GM19397 (cell line): ENCODE measurements at regions not wholly inside any gene's neighbourhood (a gene's known extent, or its start where the extent isn't known, plus 50 kb on each side); places are given as distances from the start of the nearest gene placed in this dataset.
"Not testable (repeated sequence)": the region's sequence is repeated elsewhere in the genome, so short reads cannot be mapped to it uniquely, and the experiment has no call there.

Experiments
- ATAC-seq: cut with Tn5 transposase; IDR thresholded peaks from one replicate; pipeline ENCODE4 v1.9.1; 2021; ENCODE audit warnings: mild to moderate bottlenecking, moderate library complexity; ENCODE audit not compliant: unreplicated experiment

GRCh38 chr5:17816944-17817343, 182.7 kb downstream of the TAF11L14 start:
- ATAC-seq = no peak

GRCh38 chr5:17817990-17818389, 183.7 kb downstream of the TAF11L14 start:
- no peak for ATAC-seq

GRCh38 chr5:17819783-17820182, 185.5 kb downstream of the TAF11L14 start:
- no peak for ATAC-seq

DNA sequence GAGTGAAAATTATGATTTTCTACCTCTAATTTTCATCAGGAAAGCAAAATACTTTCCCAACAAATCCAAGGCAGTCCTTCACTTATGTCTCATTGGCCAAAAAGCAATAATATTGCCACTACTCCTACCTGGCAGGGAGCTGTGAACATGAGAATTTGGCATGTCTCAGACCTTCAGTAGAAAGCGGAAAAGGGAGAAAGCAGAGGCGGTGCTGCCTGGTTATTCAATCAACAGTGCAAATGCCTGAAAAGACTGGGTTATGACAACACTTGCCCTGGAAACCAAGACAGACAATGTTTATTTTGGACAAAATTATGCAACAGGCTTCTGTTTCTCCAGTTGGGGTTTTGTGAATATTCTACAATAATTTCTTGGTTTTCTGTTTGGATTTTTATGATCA, 194.4 kb downstream of the TAF11L14 start:
- no peak for ATAC-seq

DNA sequence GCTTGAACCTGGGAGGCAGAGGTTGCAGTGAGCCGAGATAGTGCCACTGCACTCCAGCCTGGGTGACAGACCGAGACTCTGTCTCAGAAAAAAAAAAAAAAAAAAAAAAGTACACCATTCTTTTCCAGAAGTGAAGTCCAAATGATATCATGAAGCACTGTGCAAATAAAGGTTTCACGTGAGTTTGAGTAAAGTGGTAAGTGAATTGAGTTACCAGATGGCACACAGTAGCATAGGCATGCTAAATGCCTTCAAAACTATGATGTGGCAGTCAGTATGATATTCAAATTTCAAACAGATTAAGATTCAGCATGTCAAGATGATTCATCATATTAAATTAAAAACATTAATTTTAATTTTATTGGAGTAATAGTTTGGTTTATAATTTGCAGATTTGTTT, 195.2 kb downstream of the TAF11L14 start:
- no peak for ATAC-seq

GRCh38 chr5:17831279-17831678, 197.0 kb downstream of the TAF11L14 start:
- no peak for ATAC-seq

DNA sequence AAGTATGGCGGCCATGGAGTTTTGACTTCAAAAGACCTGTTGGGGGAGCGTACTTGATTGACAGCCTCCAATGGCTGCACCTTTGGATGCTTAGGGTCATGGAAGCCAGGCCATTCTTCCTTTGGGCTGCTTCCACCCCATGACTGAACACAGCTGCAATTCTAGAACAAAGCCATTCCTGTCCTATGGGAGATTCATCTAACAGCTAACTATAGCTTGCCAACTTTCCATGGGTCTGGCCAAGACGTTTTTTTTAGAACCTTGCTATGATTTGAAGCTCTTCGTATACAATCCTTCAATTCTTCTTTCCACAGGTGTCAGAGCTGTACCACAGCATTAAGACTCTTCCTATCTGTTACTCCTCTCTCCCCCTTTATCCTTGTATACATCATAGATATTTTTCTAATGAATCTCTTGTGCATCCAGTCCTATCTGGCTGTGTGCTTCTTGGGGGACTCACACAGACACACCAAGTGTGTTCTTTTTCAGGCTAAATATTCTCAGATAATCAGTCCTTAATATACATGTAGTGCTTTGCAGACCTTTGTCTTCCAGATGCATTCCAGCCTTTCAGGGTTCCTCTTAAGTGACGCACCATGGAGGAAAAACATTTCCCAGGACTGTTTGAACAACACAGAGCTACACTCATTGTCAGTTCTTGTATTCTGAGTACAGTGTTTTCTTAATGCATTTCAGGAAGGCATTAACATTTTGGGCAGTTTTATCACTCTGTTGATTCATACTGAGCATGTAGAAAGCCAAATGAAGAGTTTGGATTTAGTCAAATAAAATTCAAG, 198.9 kb downstream of the TAF11L14 start:
- ATAC-seq = no peak

DNA sequence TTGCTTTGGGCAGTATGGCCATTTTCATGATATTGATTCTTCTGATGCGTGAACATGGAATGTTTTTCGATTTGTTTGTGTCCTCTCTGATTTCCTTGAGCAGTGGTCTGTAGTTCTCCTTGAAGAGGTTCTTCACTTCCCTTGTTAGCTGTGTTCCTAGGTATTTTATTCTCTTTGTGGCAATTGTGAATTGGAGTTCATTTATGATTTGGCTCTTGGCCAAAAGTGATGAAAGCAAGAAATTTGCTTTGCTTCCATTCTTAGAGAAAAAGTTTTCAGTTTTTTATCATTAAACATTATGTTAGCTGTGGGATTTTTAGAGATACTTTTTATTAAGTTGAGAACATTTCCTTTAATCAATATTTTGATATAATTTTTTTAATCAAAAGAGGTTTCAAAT, 203.5 kb downstream of the TAF11L14 start:
- ATAC-seq = no peak

DNA sequence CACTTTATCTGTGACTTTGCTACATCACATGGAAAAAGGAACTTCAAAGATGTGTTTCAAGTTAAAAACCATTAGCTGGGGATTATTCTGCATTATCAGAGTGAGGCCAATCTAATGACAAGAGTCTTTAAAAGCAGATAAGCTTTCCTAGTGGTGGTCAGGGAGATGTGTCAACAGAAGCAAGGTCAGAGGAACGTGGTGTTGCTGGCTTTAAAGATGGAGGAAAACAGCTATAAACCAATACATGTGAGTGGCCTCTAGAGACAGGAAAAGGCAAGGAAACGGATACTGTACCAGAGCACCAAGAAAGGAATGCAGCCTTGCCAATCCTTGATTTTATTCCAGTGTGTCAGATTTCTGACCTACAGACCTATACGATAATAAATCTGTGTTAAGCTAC, 204.2 kb downstream of the TAF11L14 start:
- no peak for ATAC-seq

GRCh38 chr5:17839848-17840247, 205.6 kb downstream of the TAF11L14 start:
- ATAC-seq = no peak

GRCh38 chr5:17846496-17846895, 212.2 kb downstream of the TAF11L14 start:
- no peak for ATAC-seq

- ATAC-seq = no peak
Measured at GRCh38 chr5:17847286-17847685, 213.0 kb downstream of the TAF11L14 start.

- ATAC-seq = no peak
Measured at GRCh38 chr5:17852111-17852510, 217.9 kb downstream of the TAF11L14 start.

- ATAC-seq = no peak
Measured at GRCh38 chr5:17852740-17853139, 218.5 kb downstream of the TAF11L14 start.

GRCh38 chr5:17854901-17855300, 220.6 kb downstream of the TAF11L14 start:
- no peak for ATAC-seq

DNA sequence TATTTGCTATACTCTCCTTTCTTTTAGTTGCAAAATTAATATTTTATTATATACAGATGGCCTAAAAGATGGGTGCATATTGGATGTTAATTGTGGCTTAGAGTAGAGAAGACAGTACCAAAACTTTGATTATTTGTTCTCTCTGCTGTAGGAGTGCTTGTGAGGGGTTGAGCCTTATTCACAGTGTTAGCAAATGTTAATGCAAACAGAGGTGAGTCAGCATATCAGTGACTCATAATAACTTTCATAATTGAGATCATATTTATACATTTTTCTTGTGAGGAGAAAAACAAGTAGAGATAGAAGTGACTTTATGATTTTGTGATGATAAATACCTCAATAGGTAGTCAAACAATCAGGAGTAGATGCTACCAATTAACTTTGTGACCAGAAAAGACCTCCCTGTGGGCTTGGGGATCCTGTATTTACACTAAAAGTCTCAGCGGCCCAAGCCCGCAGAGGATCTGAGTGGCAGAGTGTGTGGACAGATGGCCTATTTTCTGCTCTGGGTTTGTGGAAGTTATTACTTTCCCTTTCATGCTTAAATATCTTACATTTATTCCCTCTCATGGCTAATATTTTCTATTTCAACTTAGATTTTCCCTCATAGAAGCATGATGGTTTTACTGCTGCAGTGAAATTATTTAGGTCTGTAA, 226.5 kb downstream of the TAF11L14 start:
- no peak for ATAC-seq

DNA sequence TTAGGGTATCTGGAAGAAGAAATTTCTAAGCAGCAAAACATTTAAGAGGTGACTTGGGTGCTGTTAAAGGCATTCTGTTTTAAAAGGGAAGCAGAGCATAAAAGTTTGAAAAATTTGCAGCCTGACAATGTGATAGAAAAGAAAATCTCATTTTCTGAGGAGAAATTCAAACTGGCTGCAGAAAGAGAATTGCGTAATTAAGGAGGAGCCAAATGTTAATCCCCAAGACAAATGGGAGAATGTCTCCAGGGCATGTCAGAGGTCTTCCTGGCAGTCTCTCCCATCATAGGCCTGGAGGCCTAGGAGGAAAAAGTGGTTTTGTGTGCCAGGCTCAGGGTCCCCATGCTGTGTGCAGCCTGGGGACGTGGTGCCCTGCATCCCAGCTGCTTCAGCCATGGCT, 230.6 kb downstream of the TAF11L14 start:
- not testable (repeated sequence) for ATAC-seq

DNA sequence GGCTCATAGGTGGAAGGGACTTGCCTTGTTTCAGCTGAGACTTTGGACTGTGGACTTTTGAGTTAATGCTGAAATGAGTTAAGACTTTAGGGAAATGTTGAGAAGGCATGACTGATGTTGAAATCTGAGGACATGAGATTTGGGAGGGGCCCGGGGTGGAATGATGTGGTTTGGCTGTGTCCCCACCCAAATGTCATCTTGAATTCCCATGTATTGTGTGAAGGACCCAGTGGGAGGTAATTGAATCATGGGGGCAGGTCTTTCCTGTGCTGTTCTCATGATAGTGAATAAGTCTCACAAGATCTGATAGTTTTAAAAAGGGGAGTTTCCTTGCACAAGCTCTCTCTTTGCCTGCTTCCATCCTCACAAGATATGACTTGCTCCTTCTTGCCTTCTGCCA, 231.7 kb downstream of the TAF11L14 start:
- not testable (repeated sequence) for ATAC-seq

GRCh38 chr5:17872204-17872603, 237.9 kb downstream of the TAF11L14 start:
- no peak for ATAC-seq

GRCh38 chr5:17878541-17878940, 244.3 kb downstream of the TAF11L14 start:
- ATAC-seq = no peak

DNA sequence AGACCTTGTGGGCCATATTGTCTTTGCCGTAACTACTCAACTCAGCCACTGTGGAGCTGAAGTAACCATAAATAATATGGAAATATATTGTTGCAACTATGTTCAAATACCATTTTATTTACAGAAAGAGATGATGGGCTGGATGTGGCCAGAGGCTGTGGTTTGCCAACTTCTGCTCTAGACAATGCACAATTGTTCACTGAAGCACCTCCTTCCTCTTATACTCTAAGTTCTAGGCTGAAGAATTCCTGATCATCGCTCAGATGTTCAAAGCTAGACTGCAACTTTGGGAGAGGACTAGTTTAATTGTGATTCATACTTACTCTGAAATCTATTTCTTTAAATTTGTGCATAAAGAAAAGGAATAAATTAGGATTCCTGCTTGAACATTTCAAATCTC, 245.0 kb downstream of the TAF11L14 start:
- no peak for ATAC-seq

- ATAC-seq = no peak
Measured at GRCh38 chr5:17880869-17881268, 246.6 kb downstream of the TAF11L14 start.
